AG04449 (cell line): ENCODE measurements at regions not wholly inside any gene's neighbourhood (a gene's known extent, or its start where the extent isn't known, plus 50 kb on each side); places are given as distances from the start of the nearest gene placed in this dataset.
"Not testable (repeated sequence)": the region's sequence is repeated elsewhere in the genome, so short reads cannot be mapped to it uniquely, and the experiment has no call there.

Experiments
- CTCF ChIA-PET: fragments of 350-600 bp; formaldehyde crosslinking; extraction: SDS; loops from one replicate; lab custom pipeline; 2021; ENCODE audit warnings: antibody characterized with exemption; lab: Yijun Ruan, JAX
- POLR2A ChIA-PET: fragments of 400-600, 350-600 bp; formaldehyde crosslinking; extraction: SDS; loops from one replicate; lab custom pipeline; 2020; ENCODE audit warnings: antibody characterized with exemption, inconsistent platforms; lab: Yijun Ruan, JAX
- DNase-seq: peaks from one replicate; pipeline ENCODE4 v3.0.0-alpha.2; 2010; ENCODE audit warnings: low read depth, low spot score
- H3K4me3 ChIP-seq: 2 replicates; pipeline ENCODE4 v1.5.1; 2011; ENCODE audit warnings: low read depth, mild to moderate bottlenecking, control low read depth, low read length
- CTCF ChIP-seq: IDR thresholded peaks from one replicate; pipeline ENCODE4 v1.5.1; 2011; ENCODE audit warnings: mild to moderate bottlenecking, moderate library complexity, low read length, control low read depth, inconsistent platforms; ENCODE audit not compliant: insufficient read depth; ENCODE audit errors: missing control alignments

GRCh38 chr18:73119574-73119973, 251.8 kb upstream of the NETO1 start:
- no peak for TF ChIP-seq CTCF
- DNase-seq = no peak
- H3K4me3 ChIP-seq = no peak overlapping the region
- ChIA-PET POLR2A (no interaction called here), CTCF (no interaction called here)

- DNase-seq = no peak
- H3K4me3 ChIP-seq = no peak overlapping the region
- ChIA-PET CTCF (interaction anchor here (1.2 to 1.5 kb wide), 2 partner anchors 18 to 21 kb away, joined by 4 to 5 read pairs; no protein-coding TSS in a partner anchor), POLR2A (no interaction called here)
- TF ChIP-seq CTCF = no peak
Measured at GRCh38 chr18:73118121-73118816, 250.5 kb upstream of the NETO1 start.

- POLR2A ChIA-PET = no interaction called here
- DNase-seq = no peak
- no peak overlapping the region for H3K4me3 ChIP-seq
- CTCF ChIA-PET = no interaction called here
- TF ChIP-seq CTCF = no peak
Measured at GRCh38 chr18:73110307-73110706, 242.5 kb upstream of the NETO1 start.

- no peak for TF ChIP-seq CTCF
- POLR2A ChIA-PET = no interaction called here
- CTCF ChIA-PET = no interaction called here
- no peak for DNase-seq
- no peak overlapping the region for H3K4me3 ChIP-seq
Measured at GRCh38 chr18:73101977-73102376, 234.2 kb upstream of the NETO1 start.

- CTCF ChIA-PET, DNase-seq, H3K4me3 ChIP-seq, POLR2A ChIA-PET: not testable (repeated sequence)
Measured at GRCh38 chr18:73101491-73101890, 233.7 kb upstream of the NETO1 start.

GRCh38 chr18:73099759-73100158, 232.0 kb upstream of the NETO1 start:
- TF ChIP-seq CTCF = no peak
- CTCF ChIA-PET = no interaction called here
- no peak for DNase-seq
- POLR2A ChIA-PET = no interaction called here
- H3K4me3 ChIP-seq = no peak overlapping the region

GRCh38 chr18:73093687-73094250, 226.0 kb upstream of the NETO1 start:
- no peak for DNase-seq

More at GRCh38 chr18:73093687-73094250, 226.0 kb upstream of the NETO1 start:
- POLR2A ChIA-PET = no interaction called here
- no peak overlapping the region for H3K4me3 ChIP-seq
- CTCF ChIA-PET = no interaction called here
- no peak for TF ChIP-seq CTCF
